ENCODE measurements at regions not wholly inside any gene's neighbourhood (a gene's known extent, or its start where the extent isn't known, plus 50 kb on each side); places are given as distances from the start of the nearest gene placed in this dataset.

- H3K27me3 ChIP-seq (ENCODE audit: control insufficient read depth, insufficient read depth, low read length): no peaks in the 10 kb centered on the region
- H3K4me1 Mint-ChIP-seq: peaks cover 0 to 1% of the 10 kb centered on the region in 2 donors
- no peak for TF ChIP-seq CTCF (IDR thresholded peaks at IDR 0.05)
- H3K4me1 ChIP-seq (ENCODE audit: control insufficient read depth, insufficient read depth, low read length): no peaks in the 10 kb centered on the region
- no peaks in the 10 kb centered on the region for H3K27me3 Mint-ChIP-seq (ENCODE audit: low read depth in 2 of 2)
- no peak for DNase-seq
- no peak for ATAC-seq
- no peak overlapping the region for H3K4me3 Mint-ChIP-seq
- intact Hi-C loops (cut with micrococcal nuclease): no loop called here
- no peak overlapping the region for H3K27ac Mint-ChIP-seq
- WGBS (ENCODE audit: insufficient coverage): 90% methylated on average over 2 of the region's 2 CpGs
- H3K27ac ChIP-seq (ENCODE audit: low read length): no peak overlapping the region
- H3K4me3 ChIP-seq (ENCODE audit: low read length): no peak overlapping the region
- H3K36me3 Mint-ChIP-seq: no peaks in the 10 kb centered on the region
- H3K9me3 ChIP-seq (ENCODE audit: control insufficient read depth, insufficient read depth, low read length): no peaks in the 10 kb centered on the region
- H3K36me3 ChIP-seq (ENCODE audit: control insufficient read depth, insufficient read depth, low read length): no peaks in the 10 kb centered on the region
- no peaks in the 10 kb centered on the region for H3K9me3 Mint-ChIP-seq
These were observed 264.8 kb downstream of the TXNL1 start for GRCh38 chr18:56373601-56374000.

GRCh38 chr18:56368066-56368465, 270.3 kb downstream of the TXNL1 start:
- ATAC-seq (no peak), DNase-seq (no peak)
- intact Hi-C loops (cut with micrococcal nuclease): no loop called here
- H3K4me3 Mint-ChIP-seq: no peak overlapping the region
- H3K9me3 Mint-ChIP-seq: no peaks in the 10 kb centered on the region
- Histone ChIP-seq H3K4me1 (ENCODE audit: control insufficient read depth, insufficient read depth, low read length) (no peaks in the 10 kb centered on the region), H3K9me3 (ENCODE audit: control insufficient read depth, insufficient read depth, low read length) (no peaks in the 10 kb centered on the region), H3K27ac (ENCODE audit: low read length) (no peak overlapping the region), H3K4me3 (ENCODE audit: low read length) (no peak overlapping the region), H3K27me3 (ENCODE audit: control insufficient read depth, insufficient read depth, low read length) (no peaks in the 10 kb centered on the region), H3K36me3 (ENCODE audit: control insufficient read depth, insufficient read depth, low read length) (no peaks in the 10 kb centered on the region)
- WGBS (ENCODE audit: insufficient coverage): 93% methylated on average over 5 of the region's 5 CpGs
- no peaks in the 10 kb centered on the region for H3K4me1 Mint-ChIP-seq
- no peaks in the 10 kb centered on the region for H3K27me3 Mint-ChIP-seq (ENCODE audit: low read depth in 2 of 2)
- TF ChIP-seq CTCF (IDR thresholded peaks at IDR 0.05): no peak
- no peak overlapping the region for H3K27ac Mint-ChIP-seq
- no peaks in the 10 kb centered on the region for H3K36me3 Mint-ChIP-seq

- Histone ChIP-seq H3K36me3 (ENCODE audit: control insufficient read depth, insufficient read depth, low read length) (no peaks in the 10 kb centered on the region), H3K4me3 (ENCODE audit: low read length) (no peak overlapping the region), H3K4me1 (ENCODE audit: control insufficient read depth, insufficient read depth, low read length) (no peaks in the 10 kb centered on the region), H3K27ac (ENCODE audit: low read length) (no peak overlapping the region), H3K9me3 (ENCODE audit: control insufficient read depth, insufficient read depth, low read length) (peaks cover 5% of the 10 kb centered on the region), H3K27me3 (ENCODE audit: control insufficient read depth, insufficient read depth, low read length) (no peaks in the 10 kb centered on the region)
- 74% methylated on average over 3 of the region's 5 CpGs for WGBS (ENCODE audit: insufficient coverage)
- no peak for ATAC-seq
- no peak for DNase-seq
- H3K36me3 Mint-ChIP-seq: peaks cover 6% of the 10 kb centered on the region
- H3K4me1 Mint-ChIP-seq: no peaks in the 10 kb centered on the region
- H3K4me3 Mint-ChIP-seq: no peak overlapping the region
- H3K27me3 Mint-ChIP-seq (ENCODE audit: low read depth in 2 of 2): no peaks in the 10 kb centered on the region
- peaks cover 9 to 13% of the 10 kb centered on the region in 2 donors for H3K9me3 Mint-ChIP-seq
- no peak overlapping the region for H3K27ac Mint-ChIP-seq
- no peak for TF ChIP-seq CTCF (IDR thresholded peaks at IDR 0.05)
- intact Hi-C loops (cut with micrococcal nuclease): no loop called here
These were observed 279.6 kb downstream of the TXNL1 start for GRCh38 chr18:56358608-56359280.

GRCh38 chr18:56353663-56354260, 284.6 kb downstream of the TXNL1 start:
- Mint-ChIP-seq H3K4me1 (no peaks in the 10 kb centered on the region), H3K27ac (no peak overlapping the region), H3K36me3 (no peaks in the 10 kb centered on the region), H3K27me3 (ENCODE audit: low read depth in 2 of 2) (no peaks in the 10 kb centered on the region), H3K4me3 (no peak overlapping the region), H3K9me3 (peaks cover 8 to 13% of the 10 kb centered on the region in 2 donors)
- intact Hi-C loops (cut with micrococcal nuclease): no loop called here
- Histone ChIP-seq H3K4me3 (ENCODE audit: low read length) (no peak overlapping the region), H3K9me3 (ENCODE audit: control insufficient read depth, insufficient read depth, low read length) (peaks cover 2% of the 10 kb centered on the region), H3K27ac (ENCODE audit: low read length) (no peak overlapping the region), H3K27me3 (ENCODE audit: control insufficient read depth, insufficient read depth, low read length) (no peaks in the 10 kb centered on the region), H3K4me1 (ENCODE audit: control insufficient read depth, insufficient read depth, low read length) (no peaks in the 10 kb centered on the region), H3K36me3 (ENCODE audit: control insufficient read depth, insufficient read depth, low read length) (no peaks in the 10 kb centered on the region)
- ATAC-seq (no peak), DNase-seq (no peak)
- TF ChIP-seq CTCF (IDR thresholded peaks at IDR 0.05): no peak
- 92% methylated on average over 2 of the region's 2 CpGs for WGBS (ENCODE audit: insufficient coverage)
